ENCODE measurements at regions not wholly inside any gene's neighbourhood (a gene's known extent, or its start where the extent isn't known, plus 50 kb on each side); places are given as distances from the start of the nearest gene placed in this dataset.

DNA sequence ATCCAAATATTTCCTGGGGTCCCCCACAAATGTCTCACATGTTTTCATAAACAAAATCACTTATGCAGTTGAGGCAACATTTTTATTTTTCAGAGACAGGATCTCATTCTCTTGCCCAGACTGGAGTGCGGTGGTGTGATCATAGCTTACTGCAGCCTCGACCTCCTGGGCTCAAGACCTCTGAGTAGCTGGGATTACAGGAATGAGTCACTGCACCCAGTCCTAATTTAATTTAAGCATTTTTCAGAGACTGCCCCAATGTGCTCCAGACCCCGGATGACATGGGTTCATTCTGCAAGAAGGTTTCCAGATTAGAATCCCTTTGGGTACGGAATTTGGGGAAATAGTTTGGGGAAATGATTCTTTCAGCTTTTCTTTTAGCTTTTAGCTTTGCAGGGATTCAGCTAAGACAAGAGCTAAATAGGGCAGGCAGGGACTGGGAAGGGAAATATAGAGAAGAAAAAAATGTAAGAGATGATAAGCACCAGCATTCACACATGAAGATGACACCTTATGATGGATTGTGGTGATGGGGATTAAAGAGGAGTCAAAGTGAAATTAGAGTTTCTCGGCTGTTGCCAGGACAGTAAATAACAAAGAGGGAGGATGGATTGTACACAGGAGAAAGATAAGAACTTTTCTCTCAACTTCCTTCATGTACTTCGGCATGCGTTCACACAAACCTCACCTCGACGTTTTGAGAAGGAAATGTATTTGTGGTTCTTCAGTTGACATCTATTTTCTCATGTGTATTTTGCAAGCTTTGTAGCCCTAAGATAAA lies 169.4 kb upstream of the TAB2 start:
- no peak for DNase-seq (ENCODE audit: extremely low spot score, insufficient read length, low read depth)
- FAIRE-seq, result peak; percentile 41

DNA sequence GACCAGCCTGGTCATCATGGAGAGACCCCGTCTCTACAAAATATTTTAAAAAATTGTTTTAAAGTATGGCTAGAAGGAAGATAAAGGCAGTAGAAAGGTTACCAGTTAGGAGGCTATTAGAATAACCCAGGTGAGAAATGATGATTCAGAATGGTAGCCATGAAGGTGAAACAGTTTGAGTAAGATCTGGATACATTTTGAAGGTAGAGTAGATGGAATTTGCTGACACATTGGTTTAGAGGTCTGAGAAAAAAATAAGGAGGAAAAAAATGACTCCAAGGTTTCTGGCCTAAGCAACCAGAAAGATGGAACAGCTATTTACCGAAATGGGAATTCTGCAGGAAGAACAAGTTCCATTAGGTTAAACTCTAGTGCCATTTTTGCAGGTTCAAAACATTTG lies 167.9 kb upstream of the TAB2 start:
- FAIRE-seq (no peak), DNase-seq (ENCODE audit: extremely low spot score, insufficient read length, low read depth) (no peak)

DNA sequence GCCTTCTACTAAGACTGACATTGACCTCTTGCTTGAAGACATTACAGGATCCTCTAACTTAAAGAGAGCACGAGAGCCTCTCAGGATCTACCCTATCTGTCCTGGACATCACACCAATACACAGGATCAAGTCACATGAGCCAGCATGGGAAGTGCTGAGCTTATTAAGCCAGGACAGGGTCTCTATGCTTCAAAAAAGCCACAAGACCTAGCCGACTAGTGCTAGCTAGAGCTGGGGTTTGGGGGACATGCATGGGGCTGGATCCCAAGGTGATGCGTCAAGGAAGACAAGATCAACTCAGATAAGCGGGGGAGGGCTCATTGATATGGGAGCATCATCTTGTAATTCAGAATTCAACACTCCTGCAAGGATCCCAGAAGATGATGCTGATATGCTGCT lies 167.2 kb upstream of the TAB2 start:
- FAIRE-seq (no peak), DNase-seq (ENCODE audit: extremely low spot score, insufficient read length, low read depth) (no peak)

DNA sequence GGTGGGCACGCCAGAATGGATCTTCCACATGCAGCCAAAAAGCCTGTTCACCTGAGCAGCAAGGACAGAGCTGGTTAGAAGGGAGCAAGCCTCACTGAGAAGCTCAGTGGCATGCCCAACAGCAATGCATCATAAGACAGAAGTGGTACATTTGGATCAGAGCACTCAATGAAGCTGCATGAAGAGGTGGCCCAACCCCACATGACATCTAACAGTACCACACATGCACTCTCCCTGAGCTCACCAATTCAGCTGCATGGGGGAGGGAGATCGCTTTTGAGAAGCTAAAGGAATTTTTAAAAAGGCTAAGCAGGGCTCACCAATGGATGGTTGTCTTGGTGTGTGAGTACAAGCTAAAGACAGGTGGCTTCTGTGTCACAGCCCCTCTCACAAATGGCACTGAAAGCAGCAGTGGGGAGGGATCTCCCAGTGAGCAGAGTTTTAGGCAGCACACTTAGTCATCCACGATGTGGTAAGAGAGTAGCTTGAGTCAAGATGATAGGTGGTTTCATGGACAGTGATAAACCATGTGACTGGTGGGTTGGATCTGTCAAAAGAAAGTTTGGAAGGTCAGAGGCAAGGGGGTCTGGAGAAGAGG lies 166.6 kb upstream of the TAB2 start:
- FAIRE-seq (no peak), DNase-seq (ENCODE audit: extremely low spot score, insufficient read length, low read depth) (no peak)

DNA sequence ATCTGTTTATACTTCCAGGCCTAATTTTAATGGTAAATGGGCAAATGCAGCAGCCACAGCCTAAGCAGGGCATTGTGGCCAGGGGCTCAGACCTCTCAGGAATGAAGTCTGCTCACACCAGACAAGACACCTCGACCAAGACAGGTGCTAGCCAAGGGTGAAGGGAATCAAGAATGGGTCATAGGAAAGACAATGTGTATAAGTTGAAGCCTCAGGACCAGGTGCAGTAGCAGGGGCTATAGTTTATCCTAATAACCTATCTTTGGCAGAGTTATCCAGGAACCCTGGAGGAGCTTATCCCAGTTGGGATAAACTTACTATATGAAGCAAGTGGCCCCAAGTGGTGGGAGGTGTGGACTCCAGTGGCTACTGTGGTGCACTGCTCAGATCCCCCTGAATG lies 165.0 kb upstream of the TAB2 start:
- no peak for FAIRE-seq
- DNase-seq (ENCODE audit: extremely low spot score, insufficient read length, low read depth), result no peak

DNA sequence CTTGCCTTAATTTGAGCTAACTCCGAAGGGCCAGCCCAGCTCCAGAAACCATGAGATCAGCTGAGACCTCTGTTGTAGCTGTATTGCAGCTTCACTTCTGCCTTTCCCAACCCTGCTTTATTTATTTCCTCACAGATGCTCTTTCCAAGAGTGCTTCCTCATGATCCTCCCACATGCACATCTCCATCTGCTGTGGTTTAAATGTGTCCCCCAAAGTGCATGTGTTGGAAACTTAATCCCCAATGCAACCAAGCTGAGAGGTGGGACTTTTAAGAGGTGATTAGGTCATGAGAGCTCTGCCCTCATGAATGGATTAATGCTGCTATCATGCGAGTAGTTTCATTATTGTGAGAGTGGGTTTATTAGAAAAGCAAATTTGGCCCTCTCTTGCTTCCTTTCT lies 164.4 kb upstream of the TAB2 start:
- FAIRE-seq, result no peak

DNA sequence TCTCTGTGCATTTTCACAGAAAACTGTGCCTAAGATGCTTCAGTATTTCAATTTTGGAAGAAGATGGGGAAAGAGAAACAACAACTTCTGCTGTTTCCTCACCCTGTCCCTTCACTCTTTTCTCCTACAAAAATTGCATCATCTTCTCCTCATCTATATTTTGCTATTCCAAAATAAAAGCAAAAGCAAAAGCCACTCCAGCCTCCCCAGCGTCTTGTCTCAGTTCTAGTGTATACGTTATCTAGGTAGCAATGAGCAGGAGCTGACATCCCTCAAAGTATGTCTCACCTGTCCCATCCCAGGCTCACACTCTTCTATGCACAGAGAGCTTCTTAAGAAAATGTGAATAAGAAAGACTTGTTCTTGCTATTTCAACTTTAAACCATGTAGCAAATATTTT lies 163.8 kb upstream of the TAB2 start:
- no peak for FAIRE-seq
- DNase-seq (ENCODE audit: extremely low spot score, insufficient read length, low read depth), result no peak

More for the DNA sequence above, 164.4 kb upstream of the TAB2 start:
- no peak for DNase-seq (ENCODE audit: extremely low spot score, insufficient read length, low read depth)

DNA sequence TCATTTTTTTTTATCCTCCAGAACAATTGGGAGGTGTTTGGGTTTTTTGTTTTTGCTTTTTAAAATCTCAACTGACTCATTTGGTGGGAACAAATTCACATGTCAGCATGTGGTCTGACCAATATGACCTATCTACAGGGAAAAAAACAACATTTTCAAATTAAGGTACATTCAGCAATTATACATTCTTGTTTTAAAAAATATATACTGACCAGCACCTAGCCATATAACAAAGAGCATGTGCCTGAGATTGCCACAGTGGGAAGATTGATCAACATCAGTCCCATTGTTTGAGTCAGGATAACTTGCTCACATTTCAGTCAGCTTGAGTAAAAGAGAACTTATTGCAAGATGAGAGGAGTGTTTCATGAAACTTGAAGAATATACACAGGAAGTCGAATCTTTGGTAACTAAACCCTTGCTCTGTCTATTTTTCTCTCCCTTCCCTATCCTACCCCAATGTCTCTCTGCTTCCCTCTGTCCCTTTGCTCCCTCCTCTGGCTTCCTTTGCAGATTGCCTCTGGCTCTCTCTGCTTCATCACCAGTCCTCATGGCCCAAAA lies 163.2 kb upstream of the TAB2 start:
- FAIRE-seq (peak; percentile 44), DNase-seq (ENCODE audit: extremely low spot score, insufficient read length, low read depth) (no peak)

DNA sequence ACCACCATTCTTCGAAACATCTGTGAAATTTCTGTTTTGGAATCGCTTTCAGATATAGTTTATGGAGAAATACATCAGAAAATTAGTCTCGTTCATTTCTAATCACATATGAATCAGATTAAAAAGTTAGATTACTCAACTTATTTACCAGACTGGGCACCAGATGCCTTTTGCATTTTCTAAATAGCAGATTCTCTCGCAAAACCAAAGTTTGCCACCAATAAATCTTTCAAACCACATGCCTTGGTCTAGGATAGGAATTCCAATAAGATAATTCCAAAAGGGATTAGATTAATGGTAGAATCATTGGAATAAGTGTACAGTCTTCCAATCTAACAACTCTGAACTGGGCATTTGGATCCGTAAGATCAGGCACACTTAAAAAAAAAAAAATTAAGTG lies 160.4 kb upstream of the TAB2 start:
- FAIRE-seq, result no peak
- DNase-seq (ENCODE audit: extremely low spot score, insufficient read length, low read depth), result no peak

DNA sequence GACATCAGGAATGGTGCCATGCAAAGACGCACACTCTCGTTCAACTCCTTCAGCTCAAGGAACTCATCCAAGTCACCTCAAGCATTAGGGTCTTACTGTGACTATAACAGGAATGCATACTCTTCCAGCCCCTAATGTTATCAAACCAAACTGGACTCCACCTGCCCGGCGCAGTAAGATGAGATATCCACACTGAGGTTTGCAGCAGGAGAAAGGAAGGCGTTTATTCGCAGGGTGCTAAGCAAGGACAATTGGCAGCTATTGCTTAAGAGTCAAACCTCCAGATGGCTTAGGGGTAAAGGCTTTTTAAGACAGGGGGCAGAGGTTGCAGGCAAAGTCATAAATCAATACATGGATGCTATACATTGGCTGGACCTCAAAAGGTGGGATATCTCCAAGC lies 159.4 kb upstream of the TAB2 start:
- FAIRE-seq (no peak), DNase-seq (ENCODE audit: extremely low spot score, insufficient read length, low read depth) (no peak)

DNA sequence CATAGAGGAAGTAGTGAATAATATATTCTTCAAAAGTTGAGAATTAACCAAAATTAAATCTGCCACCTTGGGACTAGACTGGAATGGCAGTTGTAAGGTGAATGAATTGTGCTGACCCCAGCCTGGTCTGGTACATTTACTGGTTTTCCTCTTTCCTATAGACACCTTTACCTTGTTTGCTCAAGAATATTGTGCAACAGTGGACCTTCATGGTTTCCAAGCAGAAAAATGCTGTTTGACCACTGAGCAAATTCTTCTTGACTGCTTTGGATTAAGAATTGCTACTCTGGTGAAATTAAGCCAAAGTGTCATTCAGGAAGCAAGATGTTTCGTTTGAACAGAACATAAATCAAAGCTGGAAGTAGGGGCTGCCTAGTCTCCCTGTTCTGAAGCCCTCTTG lies 156.6 kb upstream of the TAB2 start:
- FAIRE-seq (peak; percentile 46), DNase-seq (ENCODE audit: extremely low spot score, insufficient read length, low read depth) (no peak)

DNA sequence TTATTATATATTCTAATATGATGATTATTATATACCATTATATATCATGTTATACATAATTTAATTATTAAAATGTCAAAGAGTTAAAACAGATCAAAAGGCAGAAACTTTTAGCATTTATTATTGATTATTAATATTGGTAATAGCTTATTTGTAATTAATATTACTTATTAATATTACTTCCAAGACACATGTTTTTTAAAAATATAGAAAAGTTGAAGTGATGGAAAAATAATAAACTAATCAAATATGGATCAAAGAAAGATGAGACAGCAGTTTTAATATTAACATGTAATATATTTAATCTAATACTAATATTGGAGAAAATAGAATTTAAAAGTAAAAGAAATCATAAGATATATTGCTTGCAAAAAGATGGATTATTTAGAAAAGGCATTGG lies 154.6 kb upstream of the TAB2 start:
- FAIRE-seq, result no peak
- DNase-seq (ENCODE audit: extremely low spot score, insufficient read length, low read depth), result no peak

DNA sequence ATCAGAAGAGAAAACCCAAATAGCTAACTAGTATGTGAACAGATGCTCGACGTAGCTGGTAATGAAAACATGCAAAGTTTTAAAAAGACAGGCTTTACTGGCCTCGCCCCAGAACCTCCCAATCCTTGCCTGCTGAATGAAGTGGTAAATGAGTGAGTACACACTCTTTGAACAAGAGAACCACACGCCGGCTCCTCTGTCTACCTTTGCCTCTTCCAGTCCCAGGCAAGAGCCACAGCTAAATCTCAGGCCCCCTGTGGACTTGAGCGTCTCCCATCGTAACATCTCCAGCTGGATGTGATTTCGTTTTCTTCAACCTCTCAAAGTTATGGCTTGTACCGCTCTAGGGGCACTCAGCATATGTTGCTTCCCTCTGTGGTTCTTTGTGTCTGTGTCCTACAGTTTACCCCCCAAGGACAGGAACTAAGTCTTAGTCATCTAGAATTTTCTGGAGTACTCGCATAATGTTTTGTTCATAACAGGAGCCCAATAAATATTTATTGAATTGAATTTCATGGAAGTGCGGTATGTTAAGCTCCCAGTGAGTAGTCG lies 153.2 kb upstream of the TAB2 start:
- DNase-seq (ENCODE audit: extremely low spot score, insufficient read length, low read depth), result no peak
- no peak for FAIRE-seq

DNA sequence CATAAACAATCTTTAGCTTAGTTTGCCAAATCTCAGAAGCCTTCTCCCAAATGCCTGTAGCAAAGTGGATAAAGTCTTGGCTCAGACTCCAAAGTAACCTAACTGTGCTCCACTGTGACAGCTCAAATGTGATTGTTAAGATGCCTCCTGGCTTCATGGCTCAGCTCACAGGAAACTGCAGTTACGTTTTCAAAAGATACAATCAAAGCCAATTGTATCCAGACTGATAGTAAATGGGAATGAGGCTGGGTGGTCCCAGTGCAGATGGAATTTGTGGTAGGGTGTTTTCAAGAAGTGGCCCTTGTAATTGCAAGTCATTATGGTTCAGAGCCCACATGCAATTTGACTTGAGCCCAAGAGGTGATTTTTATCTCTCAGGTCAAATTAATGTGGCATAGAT lies 151.2 kb upstream of the TAB2 start:
- no peak for FAIRE-seq
- DNase-seq (ENCODE audit: extremely low spot score, insufficient read length, low read depth), result no peak

DNA sequence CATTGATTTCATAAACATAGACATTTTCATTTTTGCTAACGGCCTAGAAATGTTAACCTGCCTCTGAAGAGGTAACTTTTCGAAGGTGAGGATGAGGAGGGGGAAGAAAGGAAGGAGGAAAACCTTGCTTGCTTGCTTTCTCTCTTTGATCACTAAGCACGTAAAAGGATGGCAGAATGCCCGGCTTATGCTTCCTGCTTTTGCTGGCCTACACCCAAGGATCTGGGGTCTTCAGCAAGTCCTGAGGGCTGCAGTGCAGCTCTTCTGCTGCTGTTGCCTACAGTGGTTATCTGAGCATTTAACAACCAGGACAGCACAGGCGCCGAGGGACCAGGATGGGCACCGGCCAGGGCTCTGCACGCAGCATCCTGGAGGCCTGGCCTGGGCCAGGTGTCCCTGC lies 150.8 kb upstream of the TAB2 start:
- DNase-seq (ENCODE audit: extremely low spot score, insufficient read length, low read depth) (no peak), FAIRE-seq (no peak)

DNA sequence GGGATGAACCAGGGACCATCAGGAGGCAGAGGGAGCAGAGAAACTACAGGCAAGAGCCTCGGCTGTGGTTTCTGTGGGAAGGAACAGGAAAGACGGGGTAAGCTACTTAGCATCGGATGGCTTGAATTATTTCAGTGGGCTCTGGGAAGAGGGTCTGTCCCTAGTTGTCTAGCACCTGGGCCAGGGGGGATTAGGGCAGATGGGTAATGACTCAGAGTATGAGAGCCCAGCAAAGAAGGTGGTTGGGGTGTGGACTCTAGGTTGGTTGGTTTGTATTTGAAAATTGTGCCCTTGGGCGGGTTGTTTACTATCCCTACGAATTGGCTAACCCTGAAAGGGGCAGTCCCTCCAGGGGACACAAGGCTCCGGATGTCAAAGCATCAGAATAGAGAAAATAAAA lies 148.5 kb upstream of the TAB2 start:
- DNase-seq (ENCODE audit: extremely low spot score, insufficient read length, low read depth), result no peak
- FAIRE-seq, result no peak

DNA sequence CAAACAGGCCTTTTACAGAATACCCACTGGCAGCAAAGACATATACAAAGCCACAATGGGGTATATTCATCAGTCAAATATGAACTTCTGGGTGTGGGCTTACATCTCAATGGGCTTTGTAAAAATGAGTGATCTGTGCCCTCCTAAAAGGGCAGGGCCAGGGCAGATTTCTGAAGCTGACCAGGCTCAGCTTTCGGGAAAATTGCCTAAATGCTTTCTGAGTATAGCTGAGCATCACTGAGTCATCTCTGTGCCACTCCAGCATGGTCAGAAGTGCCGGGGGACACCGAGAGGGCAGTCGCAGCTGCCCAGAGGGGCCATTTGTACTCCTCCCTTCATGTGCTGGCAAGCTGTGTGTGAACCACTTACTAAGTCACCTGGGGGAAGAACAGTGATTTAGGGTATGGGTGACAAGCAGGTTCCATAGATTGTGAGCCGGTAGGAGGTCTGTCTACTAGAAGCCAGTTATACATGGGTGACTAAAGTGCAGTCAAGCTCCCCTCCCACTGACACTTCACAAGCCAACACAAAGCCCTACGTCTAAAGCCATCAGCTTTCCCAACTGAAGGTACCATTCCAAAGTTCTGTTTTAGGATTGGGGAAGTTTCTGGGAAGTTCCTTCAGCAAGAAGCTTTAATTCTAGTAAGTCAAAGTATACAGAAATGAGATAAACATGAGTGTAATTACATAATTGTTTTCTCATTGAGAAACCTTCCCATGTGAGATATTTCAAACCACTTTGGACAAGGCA lies 147.6 kb upstream of the TAB2 start:
- FAIRE-seq, result no peak
- no peak for DNase-seq (ENCODE audit: extremely low spot score, insufficient read length, low read depth)

DNA sequence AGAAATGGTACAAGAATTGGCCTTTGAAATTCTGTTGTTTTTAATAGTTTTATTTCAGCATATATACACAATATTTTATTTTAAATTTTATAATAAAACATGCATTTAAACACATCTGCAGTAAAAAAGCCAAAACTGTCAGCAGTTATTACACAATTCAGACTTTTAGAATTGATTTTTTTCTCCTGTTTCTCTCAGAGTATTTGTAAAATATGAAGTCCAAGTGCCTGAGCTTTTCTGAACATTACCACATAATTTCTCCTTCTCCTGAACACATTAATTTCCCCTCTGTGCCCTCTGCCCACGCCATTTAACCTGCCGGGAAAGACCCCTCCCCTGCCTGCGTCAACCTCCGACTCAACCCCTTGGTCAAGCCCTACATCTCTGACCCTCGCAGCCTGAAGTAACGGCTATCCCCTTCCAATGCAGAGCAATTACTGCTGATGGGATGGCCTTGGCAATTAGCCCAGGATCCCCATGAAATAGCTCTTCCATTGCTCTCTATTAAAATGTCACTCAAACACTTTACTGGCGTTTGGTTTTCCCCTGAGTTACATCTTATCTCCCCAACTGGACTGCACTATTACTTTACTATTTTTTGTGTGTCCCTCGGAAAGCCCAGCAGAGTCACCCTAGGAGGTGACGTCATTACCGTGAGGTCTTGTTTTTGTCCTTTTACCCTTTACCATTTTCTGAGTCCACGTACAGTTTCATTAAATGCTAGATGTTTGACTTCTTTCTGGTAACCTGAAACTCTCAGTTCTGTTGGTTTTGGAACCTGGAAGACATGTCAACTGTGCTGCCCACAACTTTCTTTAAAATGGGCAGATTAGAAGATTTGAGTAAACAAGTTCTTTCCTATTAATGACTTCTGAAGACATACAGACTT lies 146.7 kb upstream of the TAB2 start:
- no peak for DNase-seq (ENCODE audit: extremely low spot score, insufficient read length, low read depth)
- no peak for FAIRE-seq

DNA sequence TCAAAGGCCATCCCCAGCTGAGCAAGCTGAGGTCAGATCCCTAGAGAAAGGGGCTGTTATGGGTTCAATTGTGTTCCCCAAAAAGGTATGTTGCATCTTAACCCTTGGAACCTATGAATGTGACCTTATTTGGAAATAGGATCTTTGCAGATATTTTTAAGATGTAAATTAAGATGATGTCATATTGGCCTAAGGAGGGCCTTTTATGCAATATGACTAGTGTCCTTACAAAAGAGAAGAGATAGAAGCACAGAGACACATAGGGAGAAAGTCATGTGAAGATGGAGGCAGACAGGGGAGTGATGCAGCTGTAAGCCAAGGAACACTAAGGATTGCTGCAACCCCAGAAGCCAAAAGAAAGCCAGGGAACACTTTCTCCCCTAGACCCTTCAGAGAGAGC lies 144.3 kb upstream of the TAB2 start:
- FAIRE-seq, result no peak
- DNase-seq (ENCODE audit: extremely low spot score, insufficient read length, low read depth), result no peak

DNA sequence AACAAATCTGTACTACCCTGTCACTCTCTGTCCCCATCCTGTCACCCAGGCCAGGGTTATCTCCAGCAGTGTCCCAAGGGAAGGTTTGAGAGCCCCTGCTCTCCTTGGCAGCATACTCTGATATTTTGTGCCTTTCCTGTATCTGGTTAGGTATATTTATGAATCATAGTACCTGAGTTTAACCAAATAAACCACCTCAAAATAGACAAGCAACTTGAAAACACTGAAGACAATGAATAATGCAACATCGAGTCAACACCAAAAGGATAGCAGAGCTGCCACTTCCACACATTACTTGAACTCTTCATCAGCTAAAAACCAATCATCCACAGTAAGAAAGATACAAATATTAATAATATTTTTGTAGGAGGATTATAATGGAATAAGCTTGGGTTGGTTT lies 142.6 kb upstream of the TAB2 start:
- no peak for DNase-seq (ENCODE audit: extremely low spot score, insufficient read length, low read depth)
- no peak for FAIRE-seq

Data from GM18507 (cell line).